HL-60 (cell line): ENCODE measurements at regions not wholly inside any gene's neighbourhood (a gene's known extent, or its start where the extent isn't known, plus 50 kb on each side); places are given as distances from the start of the nearest gene placed in this dataset.

Source experiments
- DNase-seq, 2 experiments: peaks; one replicate each; pipeline ENCODE4 v3.0.0-alpha.2; 2010 to 2020; ENCODE audit warnings: low read depth in 1 of 2, low spot score in 1 of 2
- H3K27ac ChIP-seq: fragments of 250-450 bp; sonication (Bioruptor Pico); replicated peaks from 2 replicates; pipeline ENCODE4 v1.5.1; 2020; ENCODE audit warnings: mild to moderate bottlenecking, moderate library complexity
- H3K27me3 ChIP-seq: fragments of 250-450 bp; sonication (Bioruptor Pico); 2 replicates; pipeline ENCODE4 v1.5.1; 2021; ENCODE audit warnings: mild to moderate bottlenecking, moderate library complexity; ENCODE audit not compliant: insufficient read depth, poor library complexity, severe bottlenecking
- H3K4me3 ChIP-seq: replicated peaks from 2 replicates; pipeline ENCODE4 v1.5.1; 2011; ENCODE audit warnings: mild to moderate bottlenecking, control low read depth, low read length; ENCODE audit not compliant: insufficient read depth
- CTCF ChIP-seq: IDR thresholded peaks from one replicate; pipeline ENCODE4 v1.5.1; 2011; ENCODE audit warnings: low read length, control low read depth, inconsistent platforms; ENCODE audit not compliant: insufficient read depth
- GABPA ChIP-seq: IDR thresholded peaks from 2 replicates; pipeline ENCODE4 v1.6.1; 2012; ENCODE audit warnings: low read depth
- POLR2AphosphoS5 ChIP-seq: IDR thresholded peaks from 2 replicates; pipeline ENCODE4 v1.6.1; 2012; ENCODE audit warnings: low read depth
- REST ChIP-seq: IDR thresholded peaks from 2 replicates; pipeline ENCODE4 v1.6.1; 2012; ENCODE audit warnings: low read depth; ENCODE audit not compliant: insufficient replicate concordance
- SPI1 ChIP-seq: IDR thresholded peaks from 2 replicates; pipeline ENCODE4 v1.6.1; 2012; ENCODE audit warnings: low read depth, mild to moderate bottlenecking, borderline replicate concordance

DNA sequence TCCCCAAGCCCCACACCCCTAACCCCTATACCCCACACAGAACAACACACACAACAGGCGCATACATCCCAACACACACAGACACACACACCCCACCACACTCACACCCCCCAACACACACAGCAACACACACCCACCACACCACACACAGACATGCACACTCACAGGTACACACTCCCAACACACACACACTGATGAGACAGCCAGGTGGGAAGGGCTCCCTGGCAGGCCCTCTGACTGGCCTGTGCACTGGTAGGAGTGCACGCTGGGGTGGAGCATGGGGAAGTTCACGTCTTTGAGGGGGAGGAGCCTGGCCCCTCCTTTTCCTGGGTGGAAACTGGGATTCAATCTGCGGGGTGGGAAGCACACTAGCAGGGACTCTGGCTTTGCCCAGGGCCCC, 116.7 kb downstream of the RHOU start:
- TF ChIP-seq SPI1 (no peak), POLR2AphosphoS5 (no peak), CTCF (no peak), GABPA (no peak), REST (no peak)
- no peak for DNase-seq
- H3K27me3 ChIP-seq, result no peaks in the 10 kb centered on the region

DNA sequence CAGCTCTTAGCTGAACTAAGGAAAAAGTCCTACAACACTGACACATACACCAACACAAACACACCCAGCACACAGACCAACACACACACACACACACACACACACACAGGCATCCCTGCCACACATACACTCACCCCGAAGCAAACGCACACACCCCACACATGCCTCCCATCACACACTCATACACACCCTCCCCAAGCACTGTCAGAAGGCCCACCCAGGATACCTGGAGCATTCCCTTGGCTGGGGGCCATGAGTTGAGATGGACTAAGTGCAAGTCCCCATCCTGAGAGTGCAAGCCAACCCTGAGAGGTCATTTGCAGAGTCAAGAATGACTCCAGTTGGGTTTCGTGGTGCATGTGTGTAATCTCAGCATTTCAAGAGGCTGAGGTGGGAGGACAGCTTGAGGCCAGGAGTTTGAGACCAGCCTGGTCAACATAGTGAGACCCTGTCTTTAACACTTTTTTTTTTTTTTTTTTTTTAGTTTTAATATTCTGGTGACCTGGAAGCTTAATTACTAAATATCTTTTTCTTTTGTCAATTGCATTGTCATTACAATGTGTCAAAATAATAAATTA, 117.3 kb downstream of the RHOU start:
- no peak for TF ChIP-seq REST
- TF ChIP-seq SPI1, result no peak
- TF ChIP-seq GABPA, result no peak
- TF ChIP-seq CTCF, result no peak
- no peak for TF ChIP-seq POLR2AphosphoS5
- no peak overlapping the region for H3K4me3 ChIP-seq
- no peak overlapping the region for H3K27ac ChIP-seq
- DNase-seq, result no peak
- H3K27me3 ChIP-seq, result no peaks in the 10 kb centered on the region

More for the DNA sequence above, 116.7 kb downstream of the RHOU start:
- no peak overlapping the region for H3K27ac ChIP-seq
- no peak overlapping the region for H3K4me3 ChIP-seq

DNA sequence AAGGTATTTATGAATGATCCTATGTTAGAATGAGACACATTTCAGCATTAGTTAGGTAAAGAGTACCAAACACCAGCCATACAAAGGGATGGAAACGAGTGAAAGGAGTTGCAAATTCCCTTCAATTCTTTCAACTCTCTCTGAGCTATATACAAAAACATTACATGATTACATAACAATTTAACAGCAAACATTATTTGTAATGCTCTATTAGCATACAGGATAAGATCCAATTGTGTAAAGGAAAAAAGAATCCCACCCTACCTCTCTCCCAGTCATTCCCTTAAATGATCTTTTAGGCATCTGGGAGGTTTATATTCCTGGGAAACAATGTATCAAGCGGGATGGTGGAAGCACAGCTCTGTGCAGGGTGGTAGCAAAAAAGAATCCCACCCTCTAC, 117.9 kb downstream of the RHOU start:
- no peaks in the 10 kb centered on the region for H3K27me3 ChIP-seq
- no peak for DNase-seq
- H3K27ac ChIP-seq, result no peak overlapping the region
- TF ChIP-seq CTCF (no peak), REST (no peak), POLR2AphosphoS5 (no peak)
- no peak overlapping the region for H3K4me3 ChIP-seq
